Skin epidermis (tissue), 12 donors: ENCODE measurements at regions not wholly inside any gene's neighbourhood (a gene's known extent, or its start where the extent isn't known, plus 50 kb on each side); places are given as distances from the start of the nearest gene placed in this dataset.

Experiments
- H3K27ac ChIP-seq, 21 experiments: fragments of 200-600 bp; sonication (generic) in 11 of 21; one replicate each; pipeline ENCODE4 v1.5.0; 2020; ENCODE audit warnings: mild to moderate bottlenecking in 3 of 21, inconsistent platforms in 2 of 21, moderate library complexity in 2 of 21
- H3K4me3 ChIP-seq, 7 experiments: fragments of 200-600 bp; sonication (generic) in 2 of 7; one replicate each; pipeline ENCODE4 v1.5.0; 2020; ENCODE audit warnings: inconsistent platforms in 2 of 7, mild to moderate bottlenecking in 2 of 7, moderate library complexity in 1 of 7

GRCh38 chr4:148965080-148965479 is 522.9 kb upstream of the NR3C2 start:
- Histone ChIP-seq H3K27ac (no peak overlapping the region), H3K4me3 (no peak overlapping the region)

GRCh38 chr4:148964456-148964855 is 522.2 kb upstream of the NR3C2 start:
- Histone ChIP-seq H3K27ac (no peak overlapping the region), H3K4me3 (no peak overlapping the region)

- no peak overlapping the region for H3K4me3 ChIP-seq
- H3K27ac ChIP-seq: no peak overlapping the region
Measured at GRCh38 chr4:148962539-148963290, 520.5 kb upstream of the NR3C2 start.

GRCh38 chr4:148961526-148961925 is 519.3 kb upstream of the NR3C2 start:
- no peak overlapping the region for H3K4me3 ChIP-seq
- H3K27ac ChIP-seq: no peak overlapping the region

DNA sequence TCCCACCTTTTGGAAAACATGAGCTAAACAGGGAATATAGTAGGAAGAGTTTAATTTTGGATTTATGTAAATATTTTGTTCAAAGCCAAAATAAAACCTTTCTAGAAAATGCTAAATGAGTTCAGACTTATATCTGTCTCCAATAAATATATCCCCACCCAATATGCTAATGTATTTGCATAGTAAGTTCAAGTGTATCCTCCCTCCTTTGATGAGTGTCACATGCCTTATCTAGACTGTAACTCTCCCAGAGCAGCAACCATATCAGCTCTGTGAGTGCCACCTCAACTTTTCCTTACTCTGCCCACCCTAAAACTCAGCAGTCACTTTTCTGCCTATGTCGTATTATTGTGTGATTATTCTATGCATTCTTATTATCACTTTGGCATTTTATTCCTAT is 516.1 kb upstream of the NR3C2 start:
- no peak overlapping the region for H3K4me3 ChIP-seq
- no peak overlapping the region for H3K27ac ChIP-seq

GRCh38 chr4:148955564-148956297 is 513.5 kb upstream of the NR3C2 start:
- Histone ChIP-seq H3K27ac (no peak overlapping the region), H3K4me3 (no peak overlapping the region)

- Histone ChIP-seq H3K4me3 (no peak overlapping the region), H3K27ac (no peak overlapping the region)
Measured at GRCh38 chr4:148954011-148954749, 512.0 kb upstream of the NR3C2 start.

- Histone ChIP-seq H3K4me3 (no peak overlapping the region), H3K27ac (no peak overlapping the region)
Measured at GRCh38 chr4:148951346-148951745, 509.1 kb upstream of the NR3C2 start.

DNA sequence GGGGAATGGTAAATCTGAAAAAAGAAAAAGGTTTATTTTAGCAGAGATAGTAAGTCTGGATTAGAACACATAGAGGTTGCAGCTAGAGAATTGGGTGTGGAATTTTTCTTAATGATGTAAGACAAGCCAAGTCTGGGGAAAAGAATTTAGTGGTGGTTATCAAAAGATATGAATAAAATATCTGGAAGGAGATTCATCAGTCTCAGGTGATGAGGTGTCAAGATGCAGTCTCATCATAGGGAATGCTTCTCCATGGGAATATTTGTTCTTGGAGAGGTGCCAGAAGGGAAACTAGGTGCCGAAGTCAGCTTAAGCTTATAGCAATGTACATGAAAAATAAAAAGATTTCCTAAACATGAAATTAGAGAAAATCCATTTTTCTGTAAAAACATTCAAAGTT is 504.1 kb upstream of the NR3C2 start:
- no peak overlapping the region for H3K4me3 ChIP-seq

DNA sequence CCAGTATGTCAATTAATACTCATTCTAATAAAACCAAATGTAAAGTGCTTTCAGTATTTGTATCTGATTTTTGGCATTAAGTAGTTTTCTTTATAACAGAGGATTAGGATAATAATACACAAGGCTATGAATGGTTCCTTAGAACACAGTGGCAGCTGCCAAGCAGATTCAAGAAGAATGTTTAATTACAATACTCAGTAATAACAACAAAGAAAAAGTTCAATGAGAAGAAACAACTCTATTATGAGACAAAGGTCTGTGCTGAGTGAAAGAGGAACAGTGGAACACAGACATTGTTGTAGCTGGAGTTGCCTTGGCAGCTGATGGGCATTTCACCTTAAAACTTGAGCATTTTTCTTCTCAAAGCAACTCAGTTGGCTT is 502.6 kb upstream of the NR3C2 start:
- no peak overlapping the region for H3K27ac ChIP-seq
- no peak overlapping the region for H3K4me3 ChIP-seq

More for the DNA sequence above, 504.1 kb upstream of the NR3C2 start:
- no peak overlapping the region for H3K27ac ChIP-seq

GRCh38 chr4:148944136-148944838 is 502.1 kb upstream of the NR3C2 start:
- H3K4me3 ChIP-seq: no peak overlapping the region

GRCh38 chr4:148934926-148935578 is 492.8 kb upstream of the NR3C2 start:
- no peak overlapping the region for H3K4me3 ChIP-seq
- no peak overlapping the region for H3K27ac ChIP-seq

More at GRCh38 chr4:148944136-148944838, 502.1 kb upstream of the NR3C2 start:
- no peak overlapping the region for H3K27ac ChIP-seq

DNA sequence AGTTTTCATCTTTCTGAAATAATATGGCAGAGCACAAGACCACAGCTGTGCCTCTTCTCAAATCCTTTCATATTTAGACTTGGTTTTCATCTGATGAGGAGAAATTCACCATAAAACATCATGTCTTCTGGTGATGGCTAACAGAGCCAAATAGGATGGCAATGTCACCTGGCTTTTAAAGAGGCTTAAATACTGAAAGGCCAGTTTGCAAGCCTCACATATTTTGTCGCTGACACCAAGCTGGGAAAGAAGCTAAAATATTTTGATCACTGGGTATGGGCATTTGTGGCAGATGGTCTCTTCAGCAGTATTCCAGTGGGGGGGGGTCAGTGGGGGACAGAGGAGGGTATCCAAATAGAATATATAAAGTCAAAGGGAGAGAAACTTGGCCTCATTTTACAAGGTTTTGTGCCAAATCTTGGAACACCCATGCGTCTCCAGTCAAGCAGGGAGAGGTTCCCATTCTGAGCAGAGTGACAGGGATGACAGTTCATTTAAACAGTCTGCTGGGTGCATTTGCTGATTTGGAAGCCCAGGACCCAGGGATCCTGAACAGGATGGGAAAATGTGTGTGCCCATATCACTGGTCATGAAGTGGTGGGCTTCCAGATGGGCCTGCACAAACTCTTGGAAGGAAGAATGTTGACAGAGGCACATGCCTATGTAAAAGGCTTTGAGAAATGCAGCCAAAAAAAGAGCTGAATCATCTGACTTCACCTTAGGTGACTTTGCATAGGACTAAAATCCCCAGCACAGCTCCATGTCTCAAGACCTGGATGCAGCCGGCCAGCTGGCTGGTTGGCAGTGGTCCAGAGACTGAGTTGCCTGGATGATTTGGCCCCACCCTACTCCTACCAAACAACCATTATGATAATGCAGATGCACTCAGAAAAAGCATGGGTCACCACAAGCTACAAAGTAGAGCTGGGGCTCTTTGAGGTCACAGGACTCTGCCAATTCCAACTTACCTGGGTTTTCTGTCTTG is 484.4 kb upstream of the NR3C2 start:
- Histone ChIP-seq H3K4me3 (no peak overlapping the region), H3K27ac (no peak overlapping the region)

- Histone ChIP-seq H3K27ac (no peak overlapping the region), H3K4me3 (no peak overlapping the region)
Measured at GRCh38 chr4:148923881-148924280, 481.7 kb upstream of the NR3C2 start.

DNA sequence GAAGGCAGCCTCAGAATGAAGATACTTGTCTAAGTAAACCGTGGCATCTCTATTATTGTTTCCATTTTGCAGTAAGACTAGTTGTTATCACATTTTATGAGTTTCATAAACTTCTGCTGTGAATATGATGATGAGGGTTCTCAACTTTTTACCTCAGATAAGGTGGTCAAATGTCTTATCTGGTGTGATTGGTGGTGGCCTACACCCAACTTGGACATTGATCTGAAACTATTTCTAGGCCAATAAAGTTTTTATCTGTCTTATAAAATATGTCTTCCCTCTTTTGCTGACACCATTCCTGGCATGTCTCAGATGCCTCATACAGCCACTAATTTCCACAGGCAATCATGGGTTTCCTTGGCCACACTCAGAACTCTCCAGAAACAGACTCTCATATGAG is 480.3 kb upstream of the NR3C2 start:
- no peak overlapping the region for H3K27ac ChIP-seq
- H3K4me3 ChIP-seq: no peak overlapping the region

- Histone ChIP-seq H3K4me3 (no peak overlapping the region), H3K27ac (no peak overlapping the region)
Measured at GRCh38 chr4:148914734-148915133, 472.5 kb upstream of the NR3C2 start.

DNA sequence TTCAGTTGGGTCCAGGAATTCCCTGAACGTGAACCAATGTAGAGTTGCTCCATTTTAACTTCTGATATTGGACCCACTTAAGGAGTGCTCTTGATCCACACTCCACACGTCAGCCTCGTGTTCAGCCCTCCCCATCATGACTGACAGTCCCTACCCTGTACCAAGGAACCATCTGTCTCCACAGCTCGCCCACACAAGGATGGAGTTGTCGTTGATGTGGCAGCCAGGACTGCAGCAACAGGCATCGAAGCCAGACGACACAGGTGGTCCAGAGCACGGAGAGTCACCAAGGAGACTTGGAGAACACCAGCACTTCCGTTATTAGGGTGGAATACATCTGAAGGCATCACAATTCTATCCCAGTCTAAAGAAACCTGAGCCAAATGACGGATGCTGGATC is 472.1 kb upstream of the NR3C2 start:
- H3K4me3 ChIP-seq: no peak overlapping the region
- no peak overlapping the region for H3K27ac ChIP-seq

DNA sequence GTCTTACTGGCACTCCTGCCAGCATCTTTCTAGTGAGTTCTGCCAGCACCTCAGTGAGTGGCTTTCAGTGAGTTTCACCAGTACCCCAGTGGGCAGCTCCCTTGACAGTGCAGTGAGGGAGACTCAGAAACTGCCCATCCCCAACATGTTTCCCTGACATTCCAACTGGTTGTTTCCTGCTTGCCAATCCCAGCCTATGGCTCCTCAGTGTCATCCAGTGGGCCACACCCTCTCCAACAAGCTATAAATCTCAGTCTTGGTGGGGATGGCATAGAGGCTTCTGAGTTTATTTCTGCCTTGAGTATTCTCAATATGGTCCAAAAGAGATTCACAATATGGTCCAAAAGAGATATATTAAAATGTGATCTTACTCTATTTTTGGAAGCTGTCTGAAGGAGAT is 461.2 kb upstream of the NR3C2 start:
- Histone ChIP-seq H3K4me3 (no peak overlapping the region), H3K27ac (no peak overlapping the region)
